ENCODE measurements at regions not wholly inside any gene's neighbourhood (a gene's known extent, or its start where the extent isn't known, plus 50 kb on each side); places are given as distances from the start of the nearest gene placed in this dataset.

DNA sequence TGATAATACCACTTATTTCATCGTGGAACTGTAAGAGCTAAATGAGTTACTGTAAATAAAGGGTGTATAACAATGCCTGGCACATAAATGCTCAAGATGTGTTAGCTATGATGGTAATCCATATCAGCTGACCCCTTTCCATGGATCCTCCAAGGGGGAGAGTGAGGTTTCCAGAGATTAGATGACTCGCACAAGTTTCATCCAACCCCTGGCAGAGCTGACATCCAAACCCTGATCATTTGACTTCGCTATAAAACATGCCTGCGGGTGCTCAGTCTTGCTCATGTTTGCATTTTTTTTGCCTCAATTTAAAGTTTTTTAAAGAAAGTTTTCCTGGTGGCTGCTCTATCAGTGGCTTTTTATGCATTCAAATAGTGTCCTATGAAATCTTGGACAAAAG lies 145.7 kb upstream of the SMIM23 start:
- no peaks in the 10 kb centered on the region for H3K9me3 Mint-ChIP-seq
- H3K27me3 Mint-ChIP-seq (ENCODE audit: low read depth, poor library complexity): peaks cover 26% of the 10 kb centered on the region
- DNase-seq: no peak
- no peaks in the 10 kb centered on the region for H3K36me3 Mint-ChIP-seq (ENCODE audit: low read depth)
- H3K4me3 Mint-ChIP-seq: no peak overlapping the region
- H3K27ac Mint-ChIP-seq: no peak overlapping the region
- TF ChIP-seq CTCF (IDR thresholded peaks at IDR 0.05): no peak
- peaks cover 42% of the 10 kb centered on the region for H3K4me1 Mint-ChIP-seq

DNA sequence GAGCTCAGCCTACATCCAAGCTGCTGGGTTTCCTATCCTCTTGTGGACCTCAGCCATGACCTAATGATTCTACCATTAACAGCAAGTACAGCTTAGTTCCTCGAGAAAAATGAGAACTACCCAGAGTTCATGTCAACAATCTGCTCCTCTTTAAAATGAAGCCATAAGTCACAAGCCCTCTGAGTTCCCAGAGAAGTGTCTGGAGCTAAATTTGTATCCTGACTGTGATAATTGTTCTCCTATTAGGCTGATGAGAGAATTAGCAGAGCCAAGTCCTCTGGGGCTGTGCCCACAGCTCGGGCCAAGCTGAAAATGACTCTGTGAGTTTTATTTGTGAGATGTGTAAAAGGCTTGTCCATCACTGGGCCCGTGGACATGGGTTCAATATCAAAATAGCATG lies 145.1 kb upstream of the SMIM23 start:
- Mint-ChIP-seq H3K27me3 (ENCODE audit: low read depth, poor library complexity) (peaks cover 21% of the 10 kb centered on the region), H3K9me3 (no peaks in the 10 kb centered on the region), H3K4me1 (peaks cover 43% of the 10 kb centered on the region), H3K4me3 (no peak overlapping the region), H3K27ac (no peak overlapping the region), H3K36me3 (ENCODE audit: low read depth) (no peaks in the 10 kb centered on the region)
- no peak for TF ChIP-seq CTCF (IDR thresholded peaks at IDR 0.05)
- no peak for DNase-seq

GRCh38 chr5:171641891-171642290 lies 143.7 kb upstream of the SMIM23 start:
- no peak overlapping the region for H3K4me3 Mint-ChIP-seq

DNA sequence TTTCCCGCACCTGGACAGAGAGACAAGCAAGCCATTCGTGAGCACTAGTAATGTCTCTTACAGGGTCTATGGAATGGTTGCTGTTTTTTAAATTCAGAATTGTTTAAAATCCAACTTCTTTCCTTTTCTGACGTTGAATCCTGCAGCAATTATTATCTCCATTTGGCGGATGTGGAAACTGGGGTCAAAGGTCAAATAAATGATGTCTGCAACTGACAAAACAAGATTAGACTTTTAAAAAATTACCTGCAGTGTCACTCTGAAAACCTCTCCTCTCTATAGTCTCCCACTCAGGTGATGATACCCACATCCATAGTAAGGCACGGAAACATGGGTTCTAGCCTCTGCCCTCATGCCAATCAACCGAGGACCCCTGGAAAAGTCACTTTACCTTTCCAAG lies 142.7 kb upstream of the SMIM23 start:
- H3K4me3 Mint-ChIP-seq: no peak overlapping the region
- no peak for TF ChIP-seq CTCF (IDR thresholded peaks at IDR 0.05)
- no peak overlapping the region for H3K27ac Mint-ChIP-seq
- no peaks in the 10 kb centered on the region for H3K36me3 Mint-ChIP-seq (ENCODE audit: low read depth)
- no peaks in the 10 kb centered on the region for H3K9me3 Mint-ChIP-seq
- H3K27me3 Mint-ChIP-seq (ENCODE audit: low read depth, poor library complexity): peaks cover 24% of the 10 kb centered on the region
- DNase-seq: no peak
- peaks cover 66% of the 10 kb centered on the region for H3K4me1 Mint-ChIP-seq

More at GRCh38 chr5:171641891-171642290, 143.7 kb upstream of the SMIM23 start:
- Mint-ChIP-seq H3K4me1 (peaks cover 56% of the 10 kb centered on the region), H3K27me3 (ENCODE audit: low read depth, poor library complexity) (peaks cover 24% of the 10 kb centered on the region), H3K36me3 (ENCODE audit: low read depth) (no peaks in the 10 kb centered on the region), H3K27ac (no peak overlapping the region), H3K9me3 (no peaks in the 10 kb centered on the region)
- DNase-seq: no peak
- TF ChIP-seq CTCF (IDR thresholded peaks at IDR 0.05): no peak

DNA sequence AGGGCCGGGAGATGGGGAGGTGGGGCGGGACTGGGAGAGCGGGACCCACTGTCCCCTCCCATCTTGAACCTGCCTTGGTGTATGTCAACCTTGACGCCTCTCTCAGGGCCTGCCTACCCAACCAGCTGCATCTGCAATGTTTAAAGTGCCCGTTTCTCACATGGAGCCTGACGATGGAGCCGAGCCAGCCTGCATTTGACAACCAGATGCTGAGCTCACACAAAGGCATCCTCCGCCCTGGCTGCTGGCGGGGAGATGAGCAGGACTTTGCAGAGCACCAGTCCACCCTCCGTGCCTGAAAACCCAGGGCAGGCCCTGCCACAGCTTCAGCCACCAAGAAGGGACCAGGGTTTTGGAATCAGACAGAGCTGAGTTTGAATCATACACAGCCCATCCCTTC lies 141.1 kb upstream of the SMIM23 start:
- Mint-ChIP-seq H3K27me3 (ENCODE audit: low read depth, poor library complexity) (peaks cover 24% of the 10 kb centered on the region), H3K4me1 (peaks cover 75% of the 10 kb centered on the region), H3K27ac (no peak overlapping the region), H3K9me3 (no peaks in the 10 kb centered on the region), H3K36me3 (ENCODE audit: low read depth) (no peaks in the 10 kb centered on the region), H3K4me3 (no peak overlapping the region)
- DNase-seq: no peak
- no peak for TF ChIP-seq CTCF (IDR thresholded peaks at IDR 0.05)

DNA sequence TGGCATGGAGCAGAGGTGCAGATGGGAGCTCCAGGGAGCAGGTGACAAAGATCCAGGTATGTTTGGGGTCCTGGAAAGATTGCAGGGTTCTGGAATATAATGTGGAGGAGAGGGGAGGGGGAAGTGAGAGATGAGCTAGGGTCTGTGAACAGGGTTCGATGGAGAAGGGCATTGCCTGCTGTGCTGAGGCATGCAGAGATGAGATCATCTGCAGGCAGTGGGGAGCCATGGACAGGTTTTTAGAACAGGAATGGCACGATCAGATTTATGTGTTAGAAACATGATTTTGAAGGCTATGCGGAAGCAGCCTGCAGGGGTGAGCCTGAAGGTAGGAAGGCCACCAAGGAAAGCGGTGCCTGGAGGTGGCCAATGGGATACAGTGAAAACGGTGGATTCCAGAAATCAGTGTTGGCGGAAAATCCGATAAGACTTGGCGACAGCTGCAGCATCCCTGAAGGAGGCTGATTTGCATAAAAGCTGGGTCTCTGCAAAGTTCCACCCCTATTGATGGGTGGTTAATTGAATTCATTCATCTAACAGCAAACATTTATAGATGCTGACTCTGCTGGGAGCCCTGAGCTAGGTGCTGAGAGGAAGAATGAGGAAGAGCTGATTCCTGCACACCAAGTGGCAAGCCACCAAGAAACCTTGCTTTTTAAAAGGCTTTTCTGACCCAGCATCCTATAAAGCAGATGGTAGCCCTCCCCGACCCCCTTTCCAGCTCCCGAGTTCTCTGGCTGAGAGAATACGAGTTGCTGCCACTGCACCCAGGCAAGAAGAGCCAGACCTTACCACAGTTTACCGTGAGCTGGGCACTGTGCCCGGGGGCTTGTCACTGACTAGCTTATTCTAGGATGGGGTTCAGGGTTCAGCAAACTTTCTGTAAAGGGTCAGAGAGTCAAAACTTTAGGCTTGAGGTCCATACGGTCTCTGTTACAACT lies 139.2 kb upstream of the SMIM23 start:
- no peak overlapping the region for H3K4me3 Mint-ChIP-seq
- H3K9me3 Mint-ChIP-seq: no peaks in the 10 kb centered on the region
- H3K27ac Mint-ChIP-seq: no peak overlapping the region
- peaks cover 72% of the 10 kb centered on the region for H3K4me1 Mint-ChIP-seq
- no peaks in the 10 kb centered on the region for H3K36me3 Mint-ChIP-seq (ENCODE audit: low read depth)
- DNase-seq: no peak
- TF ChIP-seq CTCF (IDR thresholded peaks at IDR 0.05): no peak
- H3K27me3 Mint-ChIP-seq (ENCODE audit: low read depth, poor library complexity): peaks cover 25% of the 10 kb centered on the region
